H1 (cell line): ENCODE measurements at regions not wholly inside any gene's neighbourhood (a gene's known extent, or its start where the extent isn't known, plus 50 kb on each side); places are given as distances from the start of the nearest gene placed in this dataset.

Experiments
- CTCF ChIA-PET: fragments of 300-600 bp; sonication (Branson Sonifier 250); formaldehyde crosslinking; loops from one replicate; lab custom pipeline; 2021; ENCODE audit not compliant: partially characterized antibody; lab: Charles Lee
- POLR2A ChIA-PET: fragments of 300-600 bp; sonication (Branson Sonifier 250); formaldehyde crosslinking; loops from one replicate; lab custom pipeline; 2021; ENCODE audit warnings: inconsistent platforms; ENCODE audit not compliant: partially characterized antibody; lab: Charles Lee
- DNase-seq, 2 experiments: peaks; one replicate each; pipeline versions ENCODE4 v3.0.0 to v3.0.0-alpha.2; 2010 to 2022; ENCODE audit warnings: low spot score in 2 of 2, low read depth in 1 of 2, mixed read lengths in 1 of 2
- FAIRE-seq: peaks from 2 replicates; lab custom pipeline; 2011; peaks lifted over from hg19 to GRCh38; lab: Jason Lieb, UNC
- H2AFZ ChIP-seq: 2 replicates; pipeline ENCODE4 v1.8.1; 2012; ENCODE audit warnings: low read length, inconsistent platforms
- H2AK5ac ChIP-seq: 2 replicates; pipeline ENCODE4 v1.6.1; 2013; ENCODE audit warnings: low read depth, low read length
- H2BK120ac ChIP-seq: replicated peaks from 2 replicates; pipeline ENCODE3; 2013; ENCODE audit warnings: low read depth, low read length, inconsistent platforms
- H2BK12ac ChIP-seq: 2 replicates; pipeline ENCODE4 v1.6.1; 2013; ENCODE audit warnings: low read depth, low read length
- H2BK15ac ChIP-seq: 2 replicates; pipeline ENCODE4 v1.6.1; 2013; ENCODE audit warnings: low read length
- H2BK20ac ChIP-seq: 2 replicates; pipeline ENCODE4 v1.6.1; 2013; ENCODE audit warnings: low read length
- H2BK5ac ChIP-seq: 2 replicates; pipeline ENCODE4 v1.6.1; 2013; ENCODE audit warnings: low read depth, low read length
- H3K14ac ChIP-seq: 2 replicates; pipeline ENCODE4 v1.6.1; 2013; ENCODE audit warnings: inconsistent platforms; ENCODE audit not compliant: insufficient read length
- H3K18ac ChIP-seq: 2 replicates; pipeline ENCODE4 v1.6.1; 2013; ENCODE audit warnings: low read length; ENCODE audit errors: extremely low read depth
- H3K23ac ChIP-seq: 2 replicates; pipeline ENCODE4 v1.6.1; 2013; ENCODE audit warnings: inconsistent platforms; ENCODE audit not compliant: insufficient read length
- H3K23me2 ChIP-seq: 2 replicates; pipeline ENCODE4 v1.6.1; 2013; ENCODE audit warnings: low read depth, low read length
- H3K27ac ChIP-seq: 2 replicates; pipeline ENCODE4 v1.6.1; 2011; ENCODE audit warnings: low read depth, low read length, inconsistent platforms
- H3K27me3 ChIP-seq, 4 experiments: replicated peaks in 1 of 4; 1 replicate in 1 of 4; 2 replicates in 3 of 4; pipeline versions ENCODE4 v1.6.1 to v1.8.1; 2011 to 2013; ENCODE audit warnings: low read length in 3 of 4, mild to moderate bottlenecking in 3 of 4, inconsistent platforms in 2 of 4, mixed read lengths in 2 of 4, moderate library complexity in 1 of 4; ENCODE audit not compliant: control insufficient read depth in 3 of 4, insufficient read depth in 3 of 4; ENCODE audit errors: extremely low read depth in 1 of 4
- H3K36me3 ChIP-seq, 4 experiments: 2 replicates each; pipeline versions ENCODE4 v1.6.1 to v1.8.1; 2011 to 2013; ENCODE audit warnings: mild to moderate bottlenecking in 4 of 4, low read length in 3 of 4, moderate library complexity in 2 of 4, control low read depth in 1 of 4, inconsistent platforms in 1 of 4; ENCODE audit not compliant: insufficient read depth in 4 of 4, control insufficient read depth in 2 of 4
- H3K4ac ChIP-seq: replicated peaks from 2 replicates; pipeline ENCODE3; 2013; ENCODE audit warnings: low read length, low read depth, mixed read lengths, inconsistent platforms; ENCODE audit not compliant: insufficient read length
- H3K4me1 ChIP-seq, 4 experiments: replicated peaks in 1 of 4; 1 replicate in 1 of 4; 2 replicates in 3 of 4; pipeline versions ENCODE4 v1.6.1 to v1.8.1; 2011 to 2013; ENCODE audit warnings: low read length in 3 of 4, inconsistent platforms in 2 of 4, mixed read lengths in 1 of 4; ENCODE audit not compliant: insufficient read depth in 4 of 4, control insufficient read depth in 3 of 4
- H3K4me2 ChIP-seq, 2 experiments: 2 replicates each; pipeline versions ENCODE4 v1.6.1 to v1.8.1; 2011 to 2013; ENCODE audit warnings: low read depth in 2 of 2, low read length in 2 of 2, control low read depth in 1 of 2, inconsistent platforms in 1 of 2, mild to moderate bottlenecking in 1 of 2; ENCODE audit not compliant: insufficient read depth in 1 of 2
- H3K4me3 ChIP-seq, 4 experiments: fragments of 200-600, 300-600 bp in 1 of 4; sonication (generic), shearing (Covaris generic), sonication (Bioruptor Twin) in 1 of 4; 2 replicates each; pipeline versions ENCODE4 v1.5.1 to v1.8.1; 2011 to 2016; ENCODE audit warnings: low read length in 4 of 4, low read depth in 3 of 4, control low read depth in 2 of 4, inconsistent platforms in 2 of 4, mild to moderate bottlenecking in 2 of 4, mixed read lengths in 1 of 4, moderate library complexity in 1 of 4; ENCODE audit not compliant: insufficient read depth in 2 of 4; ENCODE audit errors: extremely low read depth in 1 of 4
- H3K56ac ChIP-seq: replicated peaks from 2 replicates; pipeline ENCODE3; 2013; ENCODE audit warnings: low read depth, mild to moderate bottlenecking, mixed read lengths, low read length, inconsistent platforms; ENCODE audit not compliant: insufficient read length
- H3K79me1 ChIP-seq: 2 replicates; pipeline ENCODE4 v1.6.1; 2013; ENCODE audit warnings: low read depth, low read length, control low read depth
- H3K79me2 ChIP-seq, 2 experiments: 2 replicates each; pipeline versions ENCODE4 v1.6.1 to v1.8.1; 2012 to 2013; ENCODE audit warnings: low read length in 2 of 2, mild to moderate bottlenecking in 2 of 2, inconsistent platforms in 1 of 2; ENCODE audit not compliant: insufficient read depth in 2 of 2, control insufficient read depth in 1 of 2
- H3K9ac ChIP-seq, 4 experiments: replicated peaks in 1 of 4; 1 replicate in 1 of 4; 2 replicates in 3 of 4; pipeline versions ENCODE4 v1.6.1 to v1.8.1; 2011 to 2013; ENCODE audit warnings: low read depth in 3 of 4, low read length in 3 of 4, control low read depth in 2 of 4, mild to moderate bottlenecking in 2 of 4, moderate library complexity in 2 of 4, inconsistent platforms in 1 of 4; ENCODE audit errors: extremely low read depth in 1 of 4
- H3K9me3 ChIP-seq, 2 experiments: 2 replicates each; pipeline versions ENCODE4 v1.6.1 to v1.8.1; 2012 to 2013; ENCODE audit warnings: mild to moderate bottlenecking in 2 of 2, moderate library complexity in 2 of 2, control low read depth in 1 of 2, inconsistent platforms in 1 of 2, low read depth in 1 of 2, low read length in 1 of 2, mixed read lengths in 1 of 2; ENCODE audit not compliant: insufficient read depth in 2 of 2
- H4K20me1 ChIP-seq, 2 experiments: replicated peaks in 1 of 2; 2 replicates each; pipeline versions ENCODE3 to v1.8.1; 2011 to 2013; ENCODE audit warnings: inconsistent platforms in 2 of 2, low read length in 2 of 2, mild to moderate bottlenecking in 1 of 2; ENCODE audit not compliant: insufficient read depth in 2 of 2, control insufficient read depth in 1 of 2
- H4K5ac ChIP-seq: 2 replicates; pipeline ENCODE4 v1.6.1; 2013; ENCODE audit warnings: low read length, low read depth, mixed read lengths, inconsistent platforms; ENCODE audit not compliant: insufficient read length
- H4K8ac ChIP-seq: 2 replicates; pipeline ENCODE4 v1.8.0; 2013; ENCODE audit warnings: mild to moderate bottlenecking, moderate library complexity, low read length, inconsistent platforms; ENCODE audit not compliant: insufficient read depth; ENCODE audit errors: extremely low read depth
- H4K91ac ChIP-seq: replicated peaks from 2 replicates; pipeline ENCODE3; 2013; ENCODE audit warnings: low read length, mixed read lengths, inconsistent platforms; ENCODE audit not compliant: insufficient read length
- WGBS, 2 experiments: shearing (Covaris generic) in 1 of 2; methylation state at CpG; one replicate each; pipeline versions ENCODE4 v1.1.6 to v1.1.7; 2013 to 2015; ENCODE audit warnings: low lambda C conversion rate in 2 of 2, mixed read lengths in 2 of 2, inconsistent platforms in 1 of 2, low coverage in 1 of 2, missing lambda C conversion rate in 1 of 2; ENCODE audit not compliant: insufficient replicate concordance in 2 of 2, insufficient coverage in 1 of 2, insufficient read length in 1 of 2; ENCODE audit errors: extremely low coverage in 1 of 2, missing lambda C conversion rate in 1 of 2; 5-methylcytosine and 5-hydroxymethylcytosine counted together

GRCh38 chr6:129946439-129947140 lies 71.8 kb upstream of the L3MBTL3 start:
- Histone ChIP-seq H2BK120ac (no peak overlapping the region), H3K23ac (no peak overlapping the region), H4K8ac (no peak overlapping the region), H3K9me3 (no peaks in the 10 kb centered on the region), H2BK15ac (no peak overlapping the region), H2BK5ac (peak overlapping the region; percentile 58; the same call in 1 of the 2 replicates), H3K36me3 (no peaks in the 10 kb centered on the region), H4K91ac (peak overlapping the region; percentile 5), H3K18ac (peak overlapping the region; percentile 10; the same call in 1 of the 2 replicates), H3K4me2 (no peak overlapping the region; a peak in 2 of 4 replicates), H2AK5ac (peak overlapping the region; percentile 45; the same call in 1 of the 2 replicates), H4K5ac (no peak overlapping the region), H3K4ac (no peak overlapping the region), H3K27me3 (no peaks in the 10 kb centered on the region), H3K23me2 (no peaks in the 10 kb centered on the region), H3K4me3 (peak overlapping the region in 2 of 4 experiments; percentile 4 to 5; a peak in 3 of 8 replicates), H4K20me1 (no peaks in the 10 kb centered on the region), H3K14ac (no peak overlapping the region), H3K79me1 (no peaks in the 10 kb centered on the region), H2BK12ac (peak overlapping the region; percentile 84), H3K79me2 (no peaks in the 10 kb centered on the region), H3K27ac (no peak overlapping the region), H3K9ac (no peak overlapping the region), H2AFZ (peak overlapping the region; percentile 42; the same call in 1 of the 2 replicates), H3K56ac (no peak overlapping the region), H2BK20ac (0 out of 2 replicates have a peak overlapping the region, but pooled peaks have one; percentile 9), H3K4me1 (peaks cover 0 to 6% (median 4%) of the 10 kb centered on the region in 4 experiments; a peak in 4 of 7 replicates)
- WGBS, 2 experiments: 61% methylated on average over 9 of the region's 9 CpGs; no CpG with 5 or more reads in 1 of the 2 experiments
- ChIA-PET POLR2A (no interaction called here), CTCF (interaction anchor here (0.8 to 2.5 kb wide), 6 partner anchors 8 to 183 kb away, joined by 3 to 13 read pairs (median 4); no protein-coding TSS in a partner anchor)
- peak; percentile 48 for FAIRE-seq
- no peak for DNase-seq
